Testis (tissue), 2 donors: ENCODE measurements at regions not wholly inside any gene's neighbourhood (a gene's known extent, or its start where the extent isn't known, plus 50 kb on each side); places are given as distances from the start of the nearest gene placed in this dataset.

Experiments
- DNase-seq: peaks from one replicate; pipeline ENCODE4 v3.0.0-alpha.2; 2019
- H3K27ac ChIP-seq, 2 donors: fragments of 200-600 bp; sonication (generic); one replicate each; pipeline ENCODE4 v1.5.1; 2019
- H3K27me3 ChIP-seq: fragments of 200-600 bp; sonication (generic); one replicate; pipeline ENCODE4 v1.5.1; 2019
- H3K36me3 ChIP-seq: fragments of 200-600 bp; sonication (generic); one replicate; pipeline ENCODE4 v1.5.1; 2017; ENCODE audit warnings: low read depth; ENCODE audit errors: missing control alignments
- H3K4me1 ChIP-seq: fragments of 200-600 bp; sonication (generic); one replicate; pipeline ENCODE4 v1.5.1; 2019
- H3K4me3 ChIP-seq, 2 donors: fragments of 200-600 bp; sonication (generic); one replicate each; pipeline ENCODE4 v1.5.1; 2017 to 2019
- H3K9me3 ChIP-seq: fragments of 200-600 bp; sonication (generic); one replicate; pipeline ENCODE4 v1.5.1; 2017
- CTCF ChIP-seq, 3 experiments: fragments of 450-650 bp in 2 of 3; fragments of 200-600 bp in 1 of 3; sonication (generic) in 1 of 3; IDR thresholded peaks; one replicate each; pipeline ENCODE4 v1.5.1; 2016 to 2019; ENCODE audit warnings: antibody characterized with exemption in 3 of 3, mild to moderate bottlenecking in 2 of 3, moderate library complexity in 1 of 3
- POLR2A ChIP-seq: fragments of 450-650 bp; IDR thresholded peaks from one replicate; pipeline ENCODE4 v1.6.1; 2017; ENCODE audit warnings: antibody characterized with exemption, mild to moderate bottlenecking, moderate library complexity
- whole genome bisulfite sequencing, 2 donors: methylation state at CpG; one replicate each; pipeline ENCODE4 v1.1.5; 2018; 5-methylcytosine and 5-hydroxymethylcytosine counted together
- intact Hi-C: fragments of 100-400 bp; cut with DNase I; formaldehyde crosslinking; loops from one replicate; pipeline ENCODE4 v1.15.1; 2023; ENCODE audit warnings: low total_unique reads

DNA sequence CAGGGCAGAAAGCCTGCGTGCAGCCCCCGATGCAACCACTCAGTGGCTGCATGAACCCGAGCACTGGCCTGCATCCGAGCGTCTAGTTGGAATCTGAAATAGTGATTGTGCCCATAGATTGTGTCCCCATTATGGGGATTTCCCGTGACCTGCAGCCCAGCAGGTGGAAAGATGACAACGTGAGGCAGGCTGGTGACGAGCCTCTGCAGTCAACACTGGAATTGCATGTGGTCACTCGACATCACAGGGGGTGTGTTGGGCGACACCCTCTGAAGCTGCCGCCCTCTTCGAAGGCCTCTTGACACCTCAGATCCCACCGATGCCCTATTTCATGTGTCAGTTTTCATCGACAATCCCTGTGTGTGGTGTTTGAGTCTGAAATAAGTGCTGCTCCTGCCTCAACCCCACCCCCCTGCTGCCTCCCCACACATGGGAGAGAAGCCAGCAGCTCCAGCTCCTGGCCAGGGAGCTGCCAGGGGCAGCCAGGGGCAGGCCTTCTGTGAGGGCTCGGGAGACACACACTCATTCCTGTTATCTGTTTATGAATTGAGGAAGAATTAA is 172.0 kb upstream of the B3GAT1 start:
- H3K27ac ChIP-seq, result no peak overlapping the region
- no peaks in the 10 kb centered on the region for H3K36me3 ChIP-seq
- no peak for DNase-seq
- TF ChIP-seq CTCF (IDR thresholded peaks at IDR 0.05), result no peak
- no peak for TF ChIP-seq POLR2A
- no peak overlapping the region for H3K4me3 ChIP-seq
- no peaks in the 10 kb centered on the region for H3K9me3 ChIP-seq
- 75 to 80% methylated on average over 10 to 15 of the region's 15 CpGs for WGBS, 2 donors
- intact Hi-C loops, result no loop called here
- no peaks in the 10 kb centered on the region for H3K27me3 ChIP-seq
- H3K4me1 ChIP-seq, result peaks cover 16% of the 10 kb centered on the region

DNA sequence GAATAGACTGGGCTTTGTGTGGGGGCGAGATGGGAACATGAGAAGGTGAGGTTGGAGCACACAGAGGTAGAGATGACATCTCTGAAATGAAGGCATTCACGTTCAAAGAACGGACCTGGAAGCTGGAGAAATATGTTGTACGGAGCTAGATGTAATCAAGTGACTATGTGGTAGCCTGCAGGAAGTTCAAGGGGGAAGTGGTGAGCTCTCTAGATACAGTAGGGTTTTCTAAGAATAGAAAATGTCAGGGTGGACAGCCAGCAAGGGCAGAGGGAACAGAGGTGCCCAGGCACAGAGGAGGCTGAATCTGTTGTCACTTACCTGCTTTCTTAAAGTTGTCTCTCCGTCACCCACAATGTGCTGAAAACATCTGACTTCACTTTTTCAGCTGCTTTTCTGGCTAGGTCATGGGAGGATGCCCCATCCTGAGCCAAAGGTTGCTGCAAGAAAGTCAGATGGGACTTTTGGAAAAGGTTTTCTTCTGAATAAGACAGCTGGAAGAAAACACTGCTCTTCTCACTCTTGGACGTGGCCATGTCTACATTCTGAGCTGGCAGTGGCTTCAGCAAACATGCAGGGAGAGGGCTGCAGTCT is 171.5 kb upstream of the B3GAT1 start:
- no peak for DNase-seq
- intact Hi-C loops, result no loop called here

DNA sequence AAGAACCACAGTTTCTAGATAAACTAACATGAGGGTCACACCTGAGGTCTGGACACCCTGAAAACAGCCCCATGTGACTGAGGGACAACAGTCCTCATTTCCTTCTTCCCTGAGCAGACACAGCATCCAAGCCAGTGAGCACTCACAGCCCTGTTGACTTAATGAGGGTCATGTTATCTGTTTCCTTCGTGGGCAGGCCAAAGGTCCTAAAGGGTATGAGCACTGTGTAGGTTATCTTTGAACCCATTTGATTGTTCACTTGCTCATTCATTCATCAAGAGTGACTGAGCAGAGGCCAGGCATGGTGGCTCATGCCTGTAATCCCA is 170.7 kb upstream of the B3GAT1 start:
- Histone ChIP-seq H3K36me3 (no peaks in the 10 kb centered on the region), H3K4me1 (peaks cover 16% of the 10 kb centered on the region), H3K27me3 (no peaks in the 10 kb centered on the region), H3K27ac (no peak overlapping the region), H3K9me3 (no peaks in the 10 kb centered on the region), H3K4me3 (no peak overlapping the region)
- no peak for DNase-seq
- WGBS, 2 donors, result 43 to 55% methylated on average over 1 of the region's 1 CpG
- intact Hi-C loops, result no loop called here
- no peak for TF ChIP-seq CTCF (IDR thresholded peaks at IDR 0.05)
- TF ChIP-seq POLR2A, result no peak

More for the DNA sequence above, 171.5 kb upstream of the B3GAT1 start:
- WGBS, 2 donors, result 79 to 85% methylated on average over 6 of the region's 6 CpGs
- Histone ChIP-seq H3K4me3 (no peak overlapping the region), H3K27me3 (no peaks in the 10 kb centered on the region), H3K9me3 (no peaks in the 10 kb centered on the region), H3K27ac (no peak overlapping the region), H3K4me1 (peaks cover 16% of the 10 kb centered on the region), H3K36me3 (no peaks in the 10 kb centered on the region)
- TF ChIP-seq POLR2A (no peak), CTCF (IDR thresholded peaks at IDR 0.05) (no peak)

- peaks cover 16% of the 10 kb centered on the region for H3K4me1 ChIP-seq
- no peak overlapping the region for H3K4me3 ChIP-seq
- TF ChIP-seq CTCF (IDR thresholded peaks at IDR 0.05) (no peak), POLR2A (no peak)
- no peak overlapping the region for H3K27ac ChIP-seq
- H3K9me3 ChIP-seq, result no peaks in the 10 kb centered on the region
- no peaks in the 10 kb centered on the region for H3K27me3 ChIP-seq
- H3K36me3 ChIP-seq, result no peaks in the 10 kb centered on the region
- intact Hi-C loops, result no loop called here
- no peak for DNase-seq
- WGBS, 2 donors, result 86% methylated on average over 11 of the region's 11 CpGs
Measured at GRCh38 chr11:134581966-134582769, 170.1 kb upstream of the B3GAT1 start.
